Endothelial cell (in vitro differentiated cells): ENCODE measurements at regions not wholly inside any gene's neighbourhood (a gene's known extent, or its start where the extent isn't known, plus 50 kb on each side); places are given as distances from the start of the nearest gene placed in this dataset.
A peak's percentile ranks its signal among the peaks of the same experiment; 100 is the strongest.

Experiments
- DNase-seq: peaks from one replicate; pipeline ENCODE4 v3.0.0; 2021; ENCODE audit warnings: low spot score
- H3K27ac Mint-ChIP-seq: one replicate; pipeline ENCODE4 v1.8.0; 2021; ENCODE audit warnings: mixed read lengths, inconsistent platforms; ENCODE audit not compliant: unreplicated experiment
- H3K27me3 Mint-ChIP-seq: one replicate; pipeline ENCODE4 v1.8.0; 2021; ENCODE audit warnings: mild to moderate bottlenecking, moderate library complexity, mixed read lengths, inconsistent platforms; ENCODE audit not compliant: unreplicated experiment
- H3K36me3 Mint-ChIP-seq: one replicate; pipeline ENCODE4 v1.8.0; 2021; ENCODE audit warnings: mild to moderate bottlenecking, low read depth, mixed read lengths, inconsistent platforms; ENCODE audit not compliant: unreplicated experiment
- H3K4me1 Mint-ChIP-seq: one replicate; pipeline ENCODE4 v1.8.0; 2021; ENCODE audit warnings: mild to moderate bottlenecking, mixed read lengths, inconsistent platforms; ENCODE audit not compliant: unreplicated experiment
- H3K4me3 Mint-ChIP-seq: one replicate; pipeline ENCODE4 v1.8.0; 2021; ENCODE audit warnings: mild to moderate bottlenecking, mixed read lengths, inconsistent platforms; ENCODE audit not compliant: unreplicated experiment
- H3K9me3 Mint-ChIP-seq: one replicate; pipeline ENCODE4 v1.8.0; 2021; ENCODE audit warnings: mixed read lengths, inconsistent platforms; ENCODE audit not compliant: unreplicated experiment
- CTCF ChIP-seq: fragments of 200-600 bp; sonication (generic); IDR thresholded peaks from one replicate; pipeline ENCODE4 v1.5.0; 2021; ENCODE audit warnings: antibody characterized with exemption; ENCODE audit not compliant: unreplicated experiment

GRCh38 chr10:29737074-29737593, 102.4 kb upstream of the SVIL start:
- H3K27ac Mint-ChIP-seq = peak overlapping the region; percentile 40
- no peaks in the 10 kb centered on the region for H3K36me3 Mint-ChIP-seq
- H3K9me3 Mint-ChIP-seq = no peaks in the 10 kb centered on the region
- no peak for DNase-seq
- no peak for TF ChIP-seq CTCF
- peaks cover 18% of the 10 kb centered on the region for H3K27me3 Mint-ChIP-seq
- H3K4me3 Mint-ChIP-seq = peak overlapping the region; percentile 93
- H3K4me1 Mint-ChIP-seq = peaks cover 38% of the 10 kb centered on the region

- H3K36me3 Mint-ChIP-seq = no peaks in the 10 kb centered on the region
- no peak for TF ChIP-seq CTCF
- DNase-seq = peak; percentile 73
- H3K9me3 Mint-ChIP-seq = no peaks in the 10 kb centered on the region
- no peak overlapping the region for H3K27ac Mint-ChIP-seq
- peak overlapping the region; percentile 90 for H3K4me3 Mint-ChIP-seq
- H3K27me3 Mint-ChIP-seq = peaks cover 18% of the 10 kb centered on the region
- peaks cover 43% of the 10 kb centered on the region for H3K4me1 Mint-ChIP-seq
Observed at GRCh38 chr10:29736366-29737073, 101.7 kb upstream of the SVIL start.

GRCh38 chr10:29735628-29736365, 101.0 kb upstream of the SVIL start:
- no peaks in the 10 kb centered on the region for H3K36me3 Mint-ChIP-seq
- H3K27me3 Mint-ChIP-seq = peaks cover 17% of the 10 kb centered on the region
- peak; percentile 94 for TF ChIP-seq CTCF
- peaks cover 47% of the 10 kb centered on the region for H3K4me1 Mint-ChIP-seq
- peak; percentile 87 for DNase-seq
- H3K4me3 Mint-ChIP-seq = peak overlapping the region; percentile 90
- H3K27ac Mint-ChIP-seq = no peak overlapping the region
- H3K9me3 Mint-ChIP-seq = no peaks in the 10 kb centered on the region

GRCh38 chr10:29734962-29735627, 100.3 kb upstream of the SVIL start:
- Mint-ChIP-seq H3K4me3 (peak overlapping the region; percentile 91), H3K36me3 (peaks cover 3% of the 10 kb centered on the region), H3K27ac (no peak overlapping the region), H3K27me3 (peaks cover 16% of the 10 kb centered on the region), H3K9me3 (no peaks in the 10 kb centered on the region), H3K4me1 (peaks cover 50% of the 10 kb centered on the region)
- DNase-seq = peak; percentile 49
- no peak for TF ChIP-seq CTCF

GRCh38 chr10:29734640-29734961, 99.8 kb upstream of the SVIL start:
- Mint-ChIP-seq H3K27ac (no peak overlapping the region), H3K9me3 (no peaks in the 10 kb centered on the region)

More at GRCh38 chr10:29734640-29734961, 99.8 kb upstream of the SVIL start:
- Mint-ChIP-seq H3K4me3 (peak overlapping the region; percentile 91), H3K27me3 (peaks cover 16% of the 10 kb centered on the region), H3K4me1 (peaks cover 51% of the 10 kb centered on the region), H3K36me3 (peaks cover 4% of the 10 kb centered on the region)
- TF ChIP-seq CTCF = no peak
- no peak for DNase-seq
